Left lobe of liver (tissue), 2 donors: ENCODE measurements at regions not wholly inside any gene's neighbourhood (a gene's known extent, or its start where the extent isn't known, plus 50 kb on each side); places are given as distances from the start of the nearest gene placed in this dataset.
"Not testable (repeated sequence)": the region's sequence is repeated elsewhere in the genome, so short reads cannot be mapped to it uniquely, and the experiment has no call there.

Experiments
- ATAC-seq: fragments of 200-7000 bp; cut with Tn5 transposase; one replicate; pipeline ENCODE4 v1.9.1; 2020; ENCODE audit warnings: mild to moderate bottlenecking, moderate library complexity
- DNase-seq: peaks from one replicate; pipeline ENCODE4 v3.0.0-alpha.2; 2020; ENCODE audit warnings: low spot score
- donor health status: DM: no; HTN: no; CAD: no; lungs with moderate emphysema.
- donor health status: DM: no; HTN: yes; CAD: no.

DNA sequence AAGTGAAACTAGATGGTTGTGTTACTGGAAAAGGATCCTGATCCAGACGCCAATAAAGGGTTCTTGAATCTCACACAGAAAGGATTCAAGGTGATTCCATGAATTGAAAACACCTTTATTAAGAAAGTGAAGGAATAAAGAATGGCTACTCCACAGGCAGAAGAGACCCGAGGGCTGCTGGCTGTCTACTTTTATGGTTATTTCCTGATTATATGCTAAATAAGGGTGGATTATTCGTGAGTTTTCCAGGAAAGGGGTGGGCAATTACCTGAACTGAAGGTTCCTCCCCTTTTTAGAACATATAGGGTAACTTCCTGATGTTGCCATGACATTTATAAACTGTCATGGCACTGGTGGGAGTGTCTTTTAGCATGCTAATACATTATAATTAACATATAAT lies 50.9 kb upstream of the WARS2 start:
- DNase-seq (no peak), ATAC-seq (no peak)

DNA sequence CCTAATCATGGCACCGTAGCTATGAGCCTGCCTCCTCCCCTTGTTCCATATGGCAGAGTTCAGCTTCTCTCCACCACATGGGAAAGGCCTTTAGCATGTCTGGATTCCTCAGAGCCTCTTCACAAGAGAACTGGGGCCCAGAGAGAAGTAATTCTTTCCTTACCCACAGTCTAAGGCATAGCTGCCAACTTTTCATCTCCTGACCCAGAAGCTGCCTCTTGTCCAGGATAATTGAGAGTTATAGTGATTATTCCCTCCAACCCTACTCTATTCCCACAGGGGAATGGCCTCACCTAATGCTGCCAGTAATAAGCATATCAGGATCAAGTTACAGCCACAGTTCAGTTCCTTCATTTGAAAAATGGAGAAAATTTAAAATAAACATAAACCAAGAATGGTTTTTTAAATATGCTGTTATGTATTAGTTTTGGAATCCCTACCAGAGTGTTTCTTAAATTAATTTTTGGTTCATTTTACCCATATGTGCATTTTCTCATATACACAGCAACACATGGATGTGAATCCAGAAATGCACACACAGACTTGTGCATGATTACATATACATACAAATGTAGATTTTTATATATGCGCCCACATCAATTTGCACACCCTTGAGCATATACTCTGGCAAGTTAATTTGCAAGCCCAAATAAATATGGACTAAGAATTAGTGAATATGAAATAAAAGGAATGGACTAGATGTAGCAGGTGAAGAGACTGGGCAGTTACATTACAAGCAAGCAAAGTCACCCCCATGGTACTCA lies 63.9 kb upstream of the WARS2 start:
- no peak for ATAC-seq
- no peak for DNase-seq

DNA sequence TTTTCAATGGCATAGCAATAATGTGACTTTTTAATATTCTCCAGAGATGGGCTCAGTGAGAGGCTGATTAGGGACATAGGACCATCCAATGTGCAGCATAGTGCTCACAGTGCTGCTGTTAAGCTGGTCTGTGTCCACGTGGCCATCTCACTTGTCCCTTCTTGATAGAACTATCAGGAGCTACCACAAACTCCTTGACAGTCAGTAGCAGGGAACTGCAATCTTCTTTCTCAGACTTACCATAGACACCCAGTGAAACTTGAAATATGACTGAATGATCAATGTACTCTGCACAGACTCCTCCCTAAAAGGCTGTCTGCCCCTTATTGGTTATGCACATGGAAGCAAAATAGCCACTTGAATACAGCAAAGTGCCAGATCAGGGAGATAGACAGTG lies 64.5 kb upstream of the WARS2 start:
- no peak for ATAC-seq
- no peak for DNase-seq

DNA sequence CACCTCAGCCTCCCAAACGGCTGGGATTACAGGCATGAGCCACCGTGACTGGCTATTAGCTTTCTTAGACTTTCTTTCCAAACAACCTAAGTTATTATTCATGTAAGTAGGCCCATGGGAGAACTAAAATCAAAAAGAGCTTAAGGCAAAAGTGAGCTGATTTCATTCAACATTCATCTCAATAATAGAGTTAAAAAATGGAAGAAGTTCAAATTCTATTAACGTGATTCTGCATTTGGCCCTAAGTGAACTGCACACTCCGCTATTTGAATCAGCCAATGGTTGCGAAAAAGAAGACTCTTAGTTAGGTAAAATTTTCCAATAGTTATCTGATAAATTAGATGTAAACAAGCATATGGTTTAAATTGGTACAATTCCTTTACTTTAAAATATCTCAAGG lies 68.6 kb upstream of the WARS2 start:
- DNase-seq: no peak
- ATAC-seq: no peak

DNA sequence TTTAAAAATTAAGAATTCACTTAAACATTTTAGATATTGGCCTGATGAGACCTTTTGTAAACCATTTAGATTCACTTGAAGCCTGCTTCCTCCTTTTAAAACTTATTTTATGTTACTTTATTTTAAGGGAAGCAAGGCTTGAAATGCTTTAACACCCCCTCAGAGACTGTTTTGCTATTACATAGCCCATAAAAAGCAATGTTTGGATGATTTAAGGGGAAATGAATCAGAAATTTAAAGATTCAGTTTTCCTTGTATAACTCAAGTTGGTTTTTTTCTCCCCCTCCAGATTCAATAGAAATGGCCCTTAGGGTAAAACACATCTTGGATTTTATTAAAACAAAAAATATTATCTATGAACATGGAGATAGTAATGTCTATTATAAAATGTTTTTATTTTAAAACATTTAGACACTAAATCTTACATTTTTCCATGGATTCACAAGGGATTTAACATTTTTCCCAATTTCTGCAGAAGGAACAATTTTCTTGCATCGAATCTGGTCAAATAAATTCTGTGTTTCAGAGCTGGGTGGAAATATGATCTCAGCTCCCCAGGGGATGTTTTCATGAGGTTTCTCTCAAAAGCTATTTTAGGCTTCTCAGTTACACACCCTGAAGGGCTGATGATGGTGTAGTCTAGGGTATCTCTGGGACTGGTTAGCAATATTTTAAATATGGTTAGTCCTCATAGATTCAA lies 69.3 kb upstream of the WARS2 start:
- DNase-seq: no peak
- no peak for ATAC-seq

DNA sequence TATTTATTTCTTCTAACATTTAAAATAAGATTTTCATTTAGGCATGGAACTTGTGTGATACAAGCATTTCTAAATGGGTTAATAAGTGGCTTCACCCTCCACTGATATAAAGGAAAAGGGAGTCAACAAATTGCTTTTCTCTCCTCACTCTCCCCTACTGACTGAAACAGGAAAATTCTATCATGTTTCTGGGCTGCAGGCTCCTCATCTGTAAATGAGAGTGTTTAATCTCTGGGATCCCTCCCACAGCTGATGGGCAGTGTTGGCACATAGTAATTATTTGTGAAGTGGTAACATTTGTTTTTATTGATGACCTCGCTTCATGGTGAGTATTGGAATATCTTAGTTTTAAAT lies 69.8 kb upstream of the WARS2 start:
- DNase-seq (no peak), ATAC-seq (no peak)

DNA sequence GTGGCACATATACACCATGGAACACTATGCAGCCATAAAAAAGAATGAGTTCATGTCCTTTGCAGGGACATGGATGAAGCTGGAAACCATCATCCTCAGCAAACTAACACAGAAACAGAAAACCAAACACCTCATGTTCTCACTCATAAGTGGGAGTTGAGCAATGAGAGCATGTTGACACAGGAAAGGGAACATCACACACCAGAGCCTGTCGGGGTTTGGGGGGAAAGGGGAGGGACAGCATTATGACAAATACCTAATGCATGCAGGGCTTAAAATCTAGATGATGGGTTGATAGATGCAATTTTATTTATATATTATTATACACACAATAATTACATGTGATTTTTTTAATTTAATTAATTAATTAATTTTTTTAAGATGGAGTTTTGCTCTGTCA lies 72.8 kb upstream of the WARS2 start:
- not testable (repeated sequence) for DNase-seq, ATAC-seq

DNA sequence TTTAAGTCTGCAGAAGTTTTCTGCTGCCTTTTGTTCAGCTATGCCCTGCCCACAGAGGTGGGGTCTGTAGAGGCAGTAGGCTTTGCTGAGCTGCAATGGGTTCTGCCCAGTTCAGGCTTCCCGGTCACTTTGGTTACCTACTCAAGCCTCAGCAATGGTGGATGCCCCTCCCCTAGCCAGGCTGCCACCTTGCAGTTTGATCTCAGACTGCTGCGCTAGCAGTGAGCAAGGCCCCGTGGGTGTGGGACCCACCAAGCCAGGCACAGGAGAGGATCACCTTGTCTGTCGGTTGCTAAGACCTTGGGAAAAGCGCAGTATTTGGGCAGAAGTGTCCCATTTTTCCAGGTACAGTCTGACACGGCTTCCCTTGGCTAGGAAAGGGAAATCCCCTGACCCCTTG lies 74.5 kb upstream of the WARS2 start:
- ATAC-seq, DNase-seq: not testable (repeated sequence)

DNA sequence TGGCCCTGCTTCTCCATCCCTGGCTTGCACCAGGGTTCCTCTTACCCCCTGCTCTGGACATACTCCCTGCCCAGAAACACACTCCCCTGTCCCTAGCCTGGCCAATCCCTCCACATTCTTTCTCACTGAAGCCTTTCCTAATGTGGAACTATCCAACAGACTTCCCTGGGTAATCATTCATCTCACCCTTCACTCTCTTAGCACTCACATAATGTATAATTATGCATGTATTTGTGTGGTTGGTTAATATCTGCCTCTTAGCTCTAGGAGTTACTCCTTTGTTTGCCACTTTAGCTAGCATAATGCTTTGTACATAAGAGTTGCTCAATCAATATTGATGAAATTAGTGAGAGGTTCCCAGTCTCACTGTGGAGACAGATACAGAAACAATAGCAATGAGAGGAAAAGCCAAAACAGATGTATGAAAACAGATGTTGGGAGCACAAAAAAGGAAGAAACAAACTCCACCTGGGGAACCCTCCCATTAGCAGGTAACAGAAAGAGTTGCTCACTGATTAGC lies 76.9 kb upstream of the WARS2 start:
- DNase-seq (no peak), ATAC-seq (peak; percentile 54)

DNA sequence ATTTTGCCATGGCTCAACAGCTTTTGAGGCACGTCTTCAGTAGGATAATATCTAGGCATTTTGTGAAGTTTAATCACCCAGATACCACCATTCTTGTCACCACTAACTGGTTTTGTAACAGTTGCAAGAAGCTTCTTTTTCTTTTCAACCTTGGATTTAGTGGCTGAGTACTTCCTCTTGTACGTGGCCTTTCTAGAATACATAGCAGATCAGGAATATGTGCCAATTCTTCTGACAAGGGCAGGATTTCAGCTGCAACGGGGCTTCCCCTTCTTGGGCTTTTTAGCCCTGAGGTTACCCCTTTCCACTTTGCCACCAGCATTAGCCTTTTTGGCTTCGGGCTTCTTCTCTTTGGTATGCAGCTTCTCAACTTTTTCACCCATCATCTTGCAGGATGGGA lies 79.3 kb upstream of the WARS2 start:
- no peak for ATAC-seq
- DNase-seq: no peak

DNA sequence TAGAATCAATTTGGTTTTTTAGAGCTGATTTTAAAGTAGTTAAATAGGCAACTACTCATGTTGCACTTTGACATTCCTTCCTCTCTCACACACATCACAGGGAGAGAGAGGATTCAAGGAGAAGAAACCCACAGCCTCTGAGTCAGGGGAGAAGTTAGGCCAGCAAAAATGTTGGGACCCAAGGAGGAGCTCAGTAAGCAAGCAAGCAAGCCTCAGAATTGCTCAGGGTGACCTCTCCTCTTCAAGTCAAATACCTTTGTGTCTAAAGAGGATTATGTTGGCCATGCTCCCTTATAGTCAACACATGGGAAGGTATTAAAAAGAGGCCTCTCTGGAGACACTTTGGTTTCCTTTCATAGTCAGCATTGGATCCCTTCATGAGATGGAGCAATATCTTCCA lies 80.5 kb upstream of the WARS2 start:
- DNase-seq (no peak), ATAC-seq (no peak)

DNA sequence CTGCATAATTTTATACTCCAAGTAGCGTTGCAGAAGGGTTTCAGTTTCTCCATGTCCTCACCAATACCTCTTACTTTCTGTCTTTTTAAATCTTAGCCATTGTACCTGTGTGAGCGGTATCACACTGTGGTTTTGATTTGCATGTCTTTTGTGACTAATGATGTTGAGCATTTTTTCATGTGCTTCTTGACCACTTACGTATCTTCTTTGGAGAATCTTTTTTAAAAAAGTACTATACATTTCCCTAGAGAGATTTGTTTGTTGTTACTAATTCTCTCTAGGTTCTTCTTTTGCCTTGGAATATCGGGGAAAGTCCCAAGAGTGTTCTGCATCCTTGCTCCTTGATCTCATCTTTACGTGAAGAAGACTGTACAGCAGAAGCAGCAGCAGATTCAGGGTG lies 81.8 kb upstream of the WARS2 start:
- ATAC-seq (no peak), DNase-seq (no peak)

DNA sequence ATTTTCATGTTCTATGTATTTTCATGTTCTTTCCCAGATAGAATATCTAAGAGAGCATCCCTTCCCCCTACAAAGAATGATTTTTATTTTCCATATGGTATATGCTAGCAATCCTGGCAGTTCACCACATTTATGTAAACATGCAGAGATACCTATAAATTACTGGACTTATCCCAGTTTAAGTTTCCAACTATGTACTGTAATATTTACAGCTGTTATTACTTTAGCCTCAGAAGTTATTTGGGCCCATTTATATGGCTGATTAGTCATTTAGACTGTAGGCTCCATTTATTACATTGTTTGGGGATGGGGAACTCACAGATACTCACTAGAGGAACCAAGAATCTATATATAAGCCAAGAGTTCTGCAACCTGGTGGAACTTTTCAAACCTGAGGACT lies 84.8 kb upstream of the WARS2 start:
- ATAC-seq (no peak), DNase-seq (no peak)

DNA sequence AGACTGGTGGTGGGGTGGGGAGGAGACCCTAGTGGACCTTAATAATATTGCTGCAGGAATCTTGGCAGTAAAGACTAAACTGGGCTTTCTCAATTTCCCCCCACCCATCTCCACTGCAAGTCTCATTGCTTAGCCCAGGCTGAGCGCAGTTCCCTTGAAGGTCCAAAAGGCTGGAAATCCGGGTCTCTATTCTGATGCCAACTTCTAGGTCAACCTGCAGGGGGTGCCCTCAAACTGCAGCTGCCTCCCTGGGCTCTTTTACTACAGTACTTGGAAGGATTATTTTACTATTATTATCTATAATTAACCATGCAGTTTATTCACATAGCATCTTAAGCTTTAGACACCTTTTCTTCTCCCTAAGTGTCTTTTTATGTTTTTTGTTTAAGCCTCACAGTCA lies 85.4 kb upstream of the WARS2 start:
- no peak for ATAC-seq
- DNase-seq: no peak

DNA sequence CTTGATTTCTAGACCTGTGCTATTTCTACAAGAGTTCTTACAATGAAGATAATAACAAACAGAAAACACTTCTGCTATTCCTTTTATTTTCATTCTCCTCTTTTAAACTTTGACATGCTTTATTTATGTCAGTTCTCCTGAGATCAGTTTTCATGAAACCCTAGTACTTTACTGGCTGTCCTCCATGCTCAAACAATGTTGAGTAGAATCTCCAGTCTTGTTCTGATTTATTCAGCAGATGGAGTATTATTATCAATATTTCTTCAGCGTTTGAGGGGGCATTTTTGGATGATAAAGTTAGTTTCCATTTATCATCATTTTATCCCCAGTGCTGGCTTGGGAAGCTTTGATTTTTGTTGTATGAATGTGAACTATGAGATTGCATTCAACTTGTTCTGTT lies 85.9 kb upstream of the WARS2 start:
- ATAC-seq (no peak), DNase-seq (no peak)

DNA sequence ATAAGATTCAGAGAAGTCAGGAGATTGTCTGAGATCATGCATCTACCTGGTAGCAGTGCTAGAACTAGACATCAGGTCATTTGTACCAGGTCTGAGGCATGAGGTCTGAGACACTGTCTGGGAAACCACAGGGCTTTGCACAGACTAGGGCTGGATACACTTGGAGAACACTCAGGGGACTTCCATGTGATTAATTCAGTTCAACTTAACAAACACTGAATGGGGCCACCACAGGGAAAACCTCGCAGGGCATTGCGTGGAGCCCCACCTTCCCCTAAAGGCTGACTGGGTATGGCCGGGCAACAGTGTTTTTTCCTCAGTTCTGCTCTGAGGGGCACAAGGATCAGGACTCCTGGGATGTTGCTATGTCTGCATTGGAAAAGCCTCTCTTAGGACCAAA lies 86.5 kb upstream of the WARS2 start:
- DNase-seq (no peak), ATAC-seq (no peak)

DNA sequence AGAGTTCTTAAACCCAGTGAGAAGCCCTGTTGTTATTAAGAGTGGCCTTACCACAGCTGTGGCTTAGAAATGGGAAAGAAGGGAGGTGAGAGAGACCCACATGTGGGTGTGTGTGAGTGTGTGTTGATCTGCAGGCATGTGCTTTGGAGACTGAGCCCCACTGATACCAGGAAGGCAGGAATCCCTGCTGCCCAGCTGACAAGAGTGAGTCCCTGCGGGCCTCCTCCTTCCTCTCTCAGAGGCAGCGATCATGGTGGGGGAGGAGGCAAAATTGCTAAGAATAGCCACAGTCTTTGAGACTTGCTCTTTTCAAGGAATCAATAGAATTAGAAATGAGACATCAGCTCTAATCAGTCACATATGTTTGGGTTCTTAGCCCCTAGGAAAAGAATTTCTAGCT lies 87.0 kb upstream of the WARS2 start:
- DNase-seq (no peak), ATAC-seq (no peak)

DNA sequence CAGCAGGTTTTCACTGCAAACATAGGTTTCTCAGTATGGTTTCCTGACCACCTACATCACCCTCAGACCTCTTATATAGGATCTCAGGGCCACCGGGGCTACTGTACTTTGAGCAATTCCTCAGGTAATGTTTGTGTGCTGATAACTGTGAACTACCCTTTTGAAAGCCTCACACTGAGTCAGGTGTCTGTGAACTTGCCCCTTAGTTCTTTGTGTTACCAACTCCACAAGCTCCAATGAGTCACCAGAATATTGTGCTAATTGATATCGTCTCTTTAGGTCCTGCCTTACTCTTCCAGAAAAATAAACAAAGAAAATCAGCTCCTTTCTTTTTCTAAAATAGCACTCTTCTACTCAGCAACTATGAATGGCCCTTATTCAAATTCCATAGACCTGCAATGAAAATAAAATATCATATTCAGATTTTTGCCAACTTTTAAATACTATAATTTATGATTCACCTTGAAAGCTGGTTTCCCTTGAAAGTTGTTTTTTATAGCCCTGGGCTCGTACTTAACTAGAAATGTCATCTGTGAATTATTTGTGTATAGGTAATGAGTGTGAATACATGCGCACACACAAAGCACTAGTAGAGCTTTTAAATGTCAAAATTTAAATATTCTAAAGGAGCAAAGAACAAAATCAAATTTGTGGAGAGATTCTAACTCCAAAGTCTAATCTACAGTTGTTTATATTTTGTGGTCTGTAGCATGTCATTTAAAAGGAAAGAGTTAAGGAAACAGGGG lies 88.1 kb upstream of the WARS2 start:
- ATAC-seq (no peak), DNase-seq (no peak)

DNA sequence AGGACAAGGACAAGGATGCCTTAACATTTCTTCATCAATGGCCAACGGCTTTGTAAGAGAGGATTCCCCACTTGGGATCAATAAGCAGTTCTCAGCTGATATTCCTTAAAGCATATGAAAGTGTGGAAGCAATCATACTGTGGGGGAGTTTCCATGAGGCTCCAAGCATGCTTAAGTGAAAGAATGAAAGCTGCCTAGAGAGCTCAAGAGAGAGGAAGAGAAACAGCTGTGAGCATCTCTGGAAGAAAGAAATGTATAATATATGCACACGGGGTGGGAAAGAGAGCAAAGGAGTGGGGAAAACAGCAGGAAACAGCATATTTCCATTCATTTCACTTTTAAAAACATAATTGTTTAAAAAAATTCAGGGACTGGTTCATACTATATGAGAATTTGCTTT lies 94.7 kb upstream of the WARS2 start:
- ATAC-seq: no peak
- no peak for DNase-seq

DNA sequence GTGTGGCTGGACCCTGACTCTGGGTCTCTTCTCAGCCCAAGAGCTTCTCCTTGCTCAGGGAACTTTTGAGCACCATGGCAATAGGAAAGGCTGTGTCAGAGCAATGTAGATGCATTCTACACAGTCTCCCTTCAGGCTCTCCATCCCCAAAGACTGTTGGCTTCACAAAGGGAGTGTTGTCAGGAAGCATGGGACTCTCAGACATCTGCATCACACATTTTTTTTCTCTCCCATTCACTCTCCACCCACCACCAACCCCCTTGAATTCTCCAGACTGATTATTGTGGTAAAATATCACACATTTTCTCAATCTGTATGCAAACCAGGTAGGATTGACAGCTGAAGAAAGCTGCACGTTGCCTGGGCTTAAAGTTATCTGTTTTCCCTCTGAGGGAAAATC lies 105.4 kb upstream of the WARS2 start:
- no peak for ATAC-seq
- no peak for DNase-seq

DNA sequence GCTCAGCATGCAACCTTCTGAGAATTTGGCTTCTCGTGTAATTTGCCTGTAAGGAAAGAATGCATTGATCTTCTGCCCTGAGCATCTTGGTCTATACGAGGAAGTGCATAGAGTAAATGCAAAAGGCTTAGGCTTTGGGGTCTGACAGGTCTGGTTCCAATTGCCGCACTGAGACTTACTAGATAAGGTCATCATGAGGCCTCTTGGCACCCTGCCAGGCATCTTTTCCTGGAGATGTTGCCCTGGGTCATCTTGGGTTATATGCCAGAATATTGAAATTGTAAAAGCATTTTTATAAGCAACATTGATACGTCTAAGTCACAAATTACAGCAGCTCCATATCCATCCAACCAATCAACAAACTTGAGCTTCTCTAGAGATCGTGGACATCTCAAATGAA lies 108.8 kb upstream of the WARS2 start:
- ATAC-seq (no peak), DNase-seq (no peak)

DNA sequence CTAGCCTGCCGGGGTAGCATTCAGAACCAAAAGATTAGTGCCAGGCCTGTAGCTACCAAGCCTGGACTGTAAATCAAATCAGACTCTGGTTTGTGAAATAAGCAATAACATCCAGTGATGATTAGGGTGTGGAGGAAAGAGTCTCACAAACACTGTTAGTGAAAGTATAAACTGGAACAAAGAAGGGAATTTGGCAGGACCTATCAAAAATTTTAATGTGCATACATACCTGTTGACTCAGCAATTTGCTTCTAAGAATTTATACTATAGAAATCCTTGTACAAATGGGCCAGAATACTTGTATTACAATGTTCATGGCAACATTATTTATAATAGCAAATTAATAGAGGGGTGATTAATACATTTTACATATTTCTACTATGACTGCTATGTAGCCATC lies 109.8 kb upstream of the WARS2 start:
- no peak for DNase-seq
- ATAC-seq: no peak
